ENCODE measurements at regions not wholly inside any gene's neighbourhood (a gene's known extent, or its start where the extent isn't known, plus 50 kb on each side); places are given as distances from the start of the nearest gene placed in this dataset.

DNA sequence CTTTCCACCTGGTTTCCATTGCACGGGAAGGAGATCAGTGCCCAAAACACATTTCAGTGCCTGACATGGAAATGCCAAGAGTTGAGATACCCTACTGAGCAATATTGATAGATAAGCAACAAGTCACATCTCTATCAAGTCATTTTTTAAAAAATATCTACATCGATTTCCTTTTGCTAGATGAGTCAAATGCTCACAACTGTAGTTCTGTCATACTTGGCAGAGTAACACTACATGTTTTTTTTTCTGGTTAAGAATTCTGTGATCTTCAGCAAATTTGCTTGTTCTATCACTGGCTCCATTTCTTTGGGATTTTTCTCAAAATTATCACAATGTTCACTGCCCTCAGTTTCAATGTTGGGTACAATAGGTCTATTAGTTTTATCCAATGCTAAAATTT is 145.4 kb downstream of the ZC3H11B start:
- no peak for DNase-seq

DNA sequence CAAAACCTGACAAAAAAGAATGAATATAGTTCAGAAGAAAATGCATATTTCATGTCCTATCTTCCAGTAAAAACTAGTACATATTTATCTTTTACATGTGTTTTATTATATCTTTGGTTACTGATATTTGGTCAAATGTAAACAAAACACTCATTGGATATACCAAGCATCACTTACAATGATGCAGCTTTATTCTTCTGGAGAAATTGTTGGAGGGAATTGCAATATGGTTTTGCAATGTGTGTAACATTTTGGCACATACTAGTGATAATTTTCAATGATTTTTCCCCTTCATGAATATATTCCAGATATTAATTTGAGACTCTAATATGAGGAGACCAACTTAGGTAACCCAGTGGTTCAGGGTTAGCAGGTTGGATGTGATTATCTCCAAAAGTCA is 146.1 kb downstream of the ZC3H11B start:
- DNase-seq: no peak

DNA sequence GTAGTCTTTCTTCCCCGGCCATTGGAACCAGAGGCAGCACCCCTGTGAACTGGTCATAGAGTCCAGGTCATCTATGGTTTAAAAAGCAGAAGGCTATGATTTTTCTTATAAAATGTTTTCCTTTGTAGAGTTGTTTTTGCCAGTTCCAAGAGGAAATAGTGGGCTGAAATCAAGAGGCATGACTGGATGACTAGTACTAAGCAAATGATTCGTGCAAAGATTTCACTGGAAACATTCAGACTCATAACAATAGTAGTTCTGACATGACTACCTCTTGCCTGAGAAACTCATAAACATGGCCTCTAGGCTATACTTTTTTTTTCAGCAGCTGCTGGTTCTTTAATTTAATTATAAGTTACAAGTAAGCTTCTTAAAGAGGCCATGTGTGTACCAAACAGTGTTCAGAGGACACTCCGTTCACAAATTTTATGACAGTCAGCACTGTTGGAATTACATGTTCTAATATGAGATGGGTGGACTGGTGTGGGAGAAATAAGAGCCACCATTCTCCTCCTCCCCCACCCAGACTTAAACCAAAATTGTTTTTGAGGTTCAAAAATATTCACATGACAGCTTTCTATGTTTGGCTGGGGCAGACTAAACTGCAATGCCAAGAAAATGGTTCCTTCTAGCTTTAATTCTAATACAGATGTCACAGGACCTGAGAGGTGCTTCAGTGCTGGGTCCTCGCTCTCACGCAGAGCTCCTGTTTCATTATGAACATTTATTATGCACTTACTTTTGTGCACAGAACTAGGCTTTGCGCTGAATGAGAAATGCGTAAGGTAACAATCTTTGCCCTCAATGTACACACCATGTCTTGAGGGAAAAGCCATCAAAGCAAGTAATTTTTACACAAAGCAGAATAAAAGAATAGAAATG is 147.5 kb downstream of the ZC3H11B start:
- no peak for DNase-seq

DNA sequence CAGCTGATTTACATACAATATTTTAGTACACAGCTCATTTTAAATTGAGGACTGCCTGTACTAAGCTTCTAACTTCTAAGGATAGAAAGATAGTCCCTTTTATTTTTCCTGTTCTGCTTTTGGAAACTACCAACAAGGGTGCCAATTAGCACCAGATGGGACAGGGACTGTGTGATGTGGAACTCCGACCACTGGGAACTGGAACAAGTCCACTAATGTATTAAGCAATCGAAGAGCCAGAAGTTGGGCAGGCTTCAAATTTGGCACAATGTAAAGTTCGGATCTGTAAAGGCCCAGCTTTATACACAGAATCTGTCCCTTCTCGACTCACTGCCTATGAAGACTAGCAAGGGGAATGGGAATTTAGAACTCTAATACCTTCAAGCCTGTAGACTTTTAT is 149.3 kb downstream of the ZC3H11B start:
- DNase-seq: no peak

DNA sequence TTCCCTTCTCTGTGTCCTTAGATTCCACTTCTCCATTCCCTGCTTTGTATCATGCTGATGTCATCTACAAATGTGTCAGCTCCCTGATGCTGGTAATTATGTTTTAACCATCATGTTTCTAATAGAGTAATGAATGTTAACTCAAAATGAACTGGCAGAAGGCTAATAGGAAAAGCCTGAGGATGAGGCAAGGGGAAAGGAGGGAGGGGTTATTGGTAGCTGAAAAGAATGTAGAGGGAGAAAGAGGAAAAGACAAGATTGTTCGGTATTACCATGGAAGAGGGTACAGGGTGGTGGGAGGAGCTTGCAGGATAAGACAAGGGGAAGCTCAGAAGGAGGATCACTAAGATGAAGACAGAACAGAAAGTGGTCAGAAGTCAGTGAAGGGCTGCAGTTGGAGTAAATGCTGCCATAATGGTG is 150.9 kb downstream of the ZC3H11B start:
- no peak for DNase-seq

DNA sequence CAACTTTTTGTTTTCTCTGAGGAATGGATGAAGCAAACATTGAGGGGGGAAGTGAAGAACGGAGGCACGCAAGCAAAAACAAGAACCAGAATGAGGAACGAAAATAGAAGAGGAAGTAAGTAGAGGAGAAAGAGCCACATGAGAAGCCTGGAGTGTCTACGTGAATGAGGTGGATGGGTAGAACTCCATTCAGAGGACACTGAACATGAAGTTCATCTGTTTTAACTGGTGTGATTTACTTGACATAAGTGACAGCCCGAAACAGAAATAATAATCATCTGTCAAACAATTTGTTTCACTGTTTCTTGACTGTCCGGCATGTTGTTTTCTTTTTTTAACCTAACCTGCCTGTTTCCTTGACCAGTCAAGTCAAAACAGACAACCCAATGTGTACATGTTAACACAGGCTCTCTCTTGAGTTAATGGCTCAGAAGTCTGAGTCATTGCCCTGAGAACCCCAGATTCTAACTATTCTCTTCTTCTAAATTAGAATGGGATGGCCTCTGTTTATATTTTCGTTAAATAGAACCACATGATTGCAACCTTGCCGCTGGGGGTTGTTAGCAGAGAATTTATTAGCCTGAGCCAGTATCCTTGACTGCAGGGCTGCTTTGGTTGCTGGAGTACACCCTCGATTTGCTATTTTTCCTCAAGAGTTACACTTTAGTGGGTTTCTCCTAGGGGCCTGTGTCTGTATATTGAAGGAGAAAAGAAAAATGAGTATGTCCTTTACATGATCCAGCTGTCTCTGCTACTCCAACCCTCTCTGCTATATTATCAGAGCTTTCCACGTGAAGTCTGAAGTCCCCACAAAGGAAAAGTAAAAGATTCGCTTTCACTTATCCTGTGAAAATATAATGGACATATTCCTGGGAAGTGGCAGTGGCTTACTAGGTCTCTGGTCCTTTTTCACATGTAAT is 151.7 kb downstream of the ZC3H11B start:
- DNase-seq: no peak

DNA sequence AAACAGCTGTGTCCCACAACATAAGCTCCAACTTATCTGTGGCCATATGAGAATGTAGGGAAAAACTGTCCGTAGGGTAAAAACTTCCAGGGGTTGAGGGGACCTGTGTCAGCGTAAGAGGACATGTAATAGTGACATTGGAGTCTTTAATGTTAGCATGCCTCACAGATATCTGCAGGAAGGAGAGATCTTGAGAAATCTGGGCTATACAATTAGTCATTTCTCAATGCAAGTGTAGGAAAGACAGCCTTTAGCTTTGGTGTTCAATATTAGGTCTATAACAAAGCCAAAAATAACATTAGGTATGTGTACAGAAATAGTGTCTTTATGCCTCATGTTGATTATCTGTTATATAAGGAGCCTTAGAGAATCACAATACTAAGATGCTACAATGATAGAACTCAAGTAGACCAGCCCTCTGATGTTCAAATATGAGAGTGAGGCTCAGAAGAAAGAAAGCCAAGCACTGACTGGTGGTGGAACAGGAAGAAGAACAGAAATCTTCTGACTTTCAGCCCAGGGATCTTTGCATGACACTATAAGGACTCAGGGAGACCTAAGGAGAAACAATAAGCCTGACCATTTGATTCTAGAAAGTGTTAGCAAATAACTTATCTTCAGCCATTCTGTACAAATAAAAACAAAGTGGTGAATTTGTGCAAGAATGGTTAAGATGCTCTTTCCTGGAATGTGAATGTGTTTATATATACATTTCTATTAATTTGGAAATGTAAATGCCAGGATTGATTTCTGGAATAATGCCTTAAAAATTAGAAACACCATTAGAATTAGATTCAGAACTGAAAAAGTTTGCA is 152.6 kb downstream of the ZC3H11B start:
- DNase-seq: no peak

DNA sequence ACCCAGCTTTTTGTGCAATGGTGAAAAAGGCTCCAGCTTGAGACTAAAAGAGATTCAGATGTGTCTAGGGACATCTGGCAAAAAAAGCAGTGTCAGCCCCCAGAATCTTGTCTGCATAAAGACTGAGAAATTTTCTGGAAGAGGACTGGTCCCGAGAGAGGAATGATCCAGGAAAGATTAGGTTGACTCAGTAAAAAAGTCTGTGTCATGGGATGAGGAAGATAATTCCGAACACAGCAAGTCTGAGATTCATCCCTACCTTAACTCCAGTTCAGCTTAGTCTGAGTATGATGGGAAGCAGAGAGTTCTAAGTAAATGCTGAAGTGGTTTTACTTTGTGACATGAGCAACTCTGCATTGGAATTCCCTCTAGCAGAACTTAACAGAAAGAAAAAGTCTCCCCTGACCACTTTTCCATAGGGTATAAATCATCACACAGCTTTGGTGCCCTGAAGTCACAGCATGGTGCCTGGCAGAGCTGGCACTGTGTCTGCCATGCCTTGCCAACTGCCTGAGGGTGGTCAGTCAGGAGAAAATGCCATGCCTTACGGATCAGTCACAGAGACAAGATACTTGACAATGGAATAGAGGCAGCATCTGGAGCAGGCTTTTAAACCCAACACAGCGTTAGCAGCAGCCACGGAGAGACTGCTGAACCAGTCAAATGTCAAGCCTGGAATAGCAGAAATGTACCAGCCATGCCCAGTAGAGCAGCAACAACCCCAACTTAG is 153.4 kb downstream of the ZC3H11B start:
- DNase-seq: peak; percentile 64

DNA sequence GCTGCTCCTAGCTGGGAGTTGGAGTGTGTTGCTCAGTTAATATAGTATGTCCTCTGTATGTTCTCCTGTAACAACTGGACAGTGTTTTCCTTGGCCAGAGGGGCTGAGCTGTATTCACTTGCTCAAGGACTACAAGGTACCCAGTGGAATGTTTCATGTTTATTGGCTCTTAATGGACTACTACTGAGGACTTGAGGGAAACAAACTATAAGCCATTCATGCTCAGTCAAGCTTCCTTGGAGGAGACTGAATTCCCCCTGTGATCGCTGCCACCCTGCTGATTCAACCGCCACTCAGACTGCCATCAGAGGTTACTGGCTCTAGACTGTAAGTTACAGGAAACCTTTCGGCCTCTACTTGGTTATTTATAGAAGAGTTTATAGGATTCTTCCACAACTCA is 166.6 kb downstream of the ZC3H11B start:
- no peak for DNase-seq

DNA sequence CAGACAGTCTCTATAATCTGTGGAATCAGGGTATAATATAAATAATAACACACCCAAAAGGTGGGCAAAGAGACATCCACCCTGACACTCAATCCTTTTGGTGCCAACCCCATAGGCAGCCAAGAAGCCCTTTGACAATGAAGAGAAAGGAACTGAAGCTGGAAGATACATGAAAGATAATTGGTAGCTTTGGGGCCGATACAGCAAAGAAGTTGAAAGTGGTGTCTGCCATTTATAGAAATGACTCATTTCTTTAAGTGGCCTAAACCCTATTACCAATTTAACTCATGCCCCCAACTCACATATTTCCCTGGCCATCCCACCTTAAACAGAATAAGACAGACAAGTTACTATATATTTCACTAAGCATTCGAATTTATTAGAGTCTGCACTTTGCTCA is 167.0 kb downstream of the ZC3H11B start:
- DNase-seq: no peak

DNA sequence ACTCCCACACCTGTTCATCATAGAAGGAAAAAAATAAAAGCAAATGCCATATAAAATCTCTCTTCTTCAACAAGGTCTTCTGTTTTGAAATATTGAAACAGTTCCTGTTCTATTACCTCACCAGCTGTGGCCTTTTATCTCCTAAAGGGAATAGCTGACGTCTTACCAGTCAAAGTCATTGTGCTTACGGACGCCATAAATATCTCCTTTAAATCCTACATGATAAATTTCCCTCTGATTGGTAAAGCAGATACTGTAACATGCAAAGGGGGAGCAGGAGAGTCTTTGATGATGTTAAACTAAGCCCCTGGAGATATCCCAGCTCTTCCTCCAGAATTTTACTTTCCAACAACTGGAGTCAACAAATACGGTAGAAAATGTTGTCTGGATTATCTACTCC is 168.4 kb downstream of the ZC3H11B start:
- DNase-seq: no peak

DNA sequence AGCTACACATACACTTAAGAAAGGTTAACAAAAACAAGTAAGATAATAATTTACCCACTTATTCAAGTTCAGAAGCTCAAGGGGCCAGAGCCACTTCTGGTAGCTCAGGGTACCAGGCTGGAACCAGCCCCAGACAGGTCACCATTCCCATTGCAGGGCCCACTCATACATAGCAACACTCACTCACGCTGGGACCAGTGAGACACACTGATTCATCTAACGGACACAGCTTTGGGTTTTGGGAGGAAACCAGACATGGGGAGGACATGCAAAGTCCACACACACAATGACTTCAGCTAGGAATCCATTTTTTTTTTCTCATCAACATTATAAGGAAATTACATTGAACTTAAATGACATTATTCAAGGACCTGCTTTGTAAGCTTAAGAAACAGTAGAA is 169.1 kb downstream of the ZC3H11B start:
- no peak for DNase-seq

DNA sequence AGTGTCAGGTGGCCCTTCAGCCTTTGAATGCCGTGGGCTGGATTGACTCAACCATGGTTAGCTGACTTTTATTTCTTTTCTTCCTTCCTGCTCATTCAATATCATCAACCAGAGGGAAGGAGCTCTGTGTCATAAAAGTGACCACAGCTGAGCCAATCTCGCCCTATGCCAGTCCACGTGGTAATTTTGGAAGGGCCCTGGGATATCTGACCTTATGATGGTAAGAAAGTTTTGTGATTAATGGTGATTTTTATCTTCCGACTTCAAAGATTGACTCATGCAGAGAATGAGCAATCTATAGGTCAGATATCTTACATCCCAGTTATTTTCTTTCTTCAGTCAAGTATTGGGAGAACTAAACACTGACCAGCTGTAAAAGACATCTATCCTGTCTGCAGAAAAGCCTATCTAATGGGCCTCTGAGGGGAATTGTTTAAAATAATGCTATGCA is 170.3 kb downstream of the ZC3H11B start:
- peak; percentile 50 for DNase-seq

DNA sequence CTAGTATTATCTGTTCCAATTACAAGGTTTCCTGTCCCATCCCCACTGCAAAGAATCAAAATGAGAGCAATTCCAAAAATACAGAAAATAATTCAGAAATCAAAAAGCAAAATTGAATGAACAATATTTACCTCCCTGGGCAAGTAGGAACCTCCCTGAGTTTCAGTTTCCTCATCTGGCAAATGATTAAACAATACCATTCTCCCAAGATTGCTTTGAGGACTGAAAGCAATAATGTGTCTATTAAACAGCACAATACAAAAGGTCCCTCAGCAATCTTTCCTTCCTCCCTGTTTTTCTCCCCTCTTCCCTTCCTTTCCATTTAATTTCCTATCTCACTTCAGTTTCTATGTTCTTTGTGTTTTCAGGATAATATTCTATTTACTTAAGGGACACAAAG is 171.0 kb downstream of the ZC3H11B start:
- no peak for DNase-seq

DNA sequence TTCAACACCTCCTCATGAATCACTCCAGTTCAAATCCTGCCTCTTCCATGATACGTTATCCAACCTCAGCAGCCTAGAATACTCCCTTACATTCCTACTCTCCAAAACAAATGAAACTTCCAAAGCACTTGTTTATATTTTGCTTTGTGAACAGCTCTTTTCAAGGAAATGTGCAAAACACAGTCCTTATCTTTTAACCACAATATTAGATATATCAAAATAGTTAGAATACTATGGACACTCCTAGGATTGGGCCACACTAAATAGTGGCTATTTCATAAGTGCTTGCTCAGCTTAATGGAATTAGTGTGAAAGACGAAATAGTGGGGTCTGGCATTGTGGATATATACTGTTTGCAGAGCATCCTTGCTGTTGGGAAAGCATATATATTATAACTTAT is 173.5 kb downstream of the ZC3H11B start:
- DNase-seq: no peak

DNA sequence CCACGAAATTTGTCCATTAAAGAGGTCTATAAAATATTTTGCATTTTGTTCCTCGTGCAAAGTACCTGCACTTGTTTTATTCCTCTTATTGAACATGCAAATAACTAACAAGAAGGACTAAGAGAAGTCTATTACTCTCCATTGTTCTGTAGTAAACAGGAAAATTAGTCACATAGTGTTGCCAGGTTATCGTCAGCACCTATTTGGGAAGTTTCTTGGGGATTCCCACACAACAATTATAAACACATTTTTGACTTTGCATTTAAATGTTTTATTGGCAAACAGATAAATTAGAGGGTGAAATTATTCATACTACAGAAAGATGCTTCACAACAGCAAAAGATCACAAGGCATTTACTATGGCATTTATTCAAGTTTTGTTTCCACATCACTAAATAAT is 174.5 kb downstream of the ZC3H11B start:
- DNase-seq: no peak

DNA sequence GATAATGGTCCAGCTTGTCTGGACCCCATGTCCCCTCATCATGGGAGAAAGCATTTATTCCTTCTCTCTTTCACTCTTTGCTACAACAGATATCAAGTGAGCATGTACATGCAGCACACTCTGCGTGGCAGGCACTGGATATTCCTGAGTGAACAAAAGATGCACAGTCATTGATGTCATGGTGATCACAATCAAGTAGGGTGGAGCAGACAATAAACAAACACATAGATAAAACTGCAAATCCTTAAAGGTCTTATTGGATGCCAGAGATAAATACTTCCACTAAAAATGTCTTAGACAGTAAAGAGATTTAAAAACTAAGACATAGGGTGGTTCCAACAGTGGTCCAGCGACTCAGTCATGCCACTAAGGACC is 178.0 kb downstream of the ZC3H11B start:
- no peak for DNase-seq

DNA sequence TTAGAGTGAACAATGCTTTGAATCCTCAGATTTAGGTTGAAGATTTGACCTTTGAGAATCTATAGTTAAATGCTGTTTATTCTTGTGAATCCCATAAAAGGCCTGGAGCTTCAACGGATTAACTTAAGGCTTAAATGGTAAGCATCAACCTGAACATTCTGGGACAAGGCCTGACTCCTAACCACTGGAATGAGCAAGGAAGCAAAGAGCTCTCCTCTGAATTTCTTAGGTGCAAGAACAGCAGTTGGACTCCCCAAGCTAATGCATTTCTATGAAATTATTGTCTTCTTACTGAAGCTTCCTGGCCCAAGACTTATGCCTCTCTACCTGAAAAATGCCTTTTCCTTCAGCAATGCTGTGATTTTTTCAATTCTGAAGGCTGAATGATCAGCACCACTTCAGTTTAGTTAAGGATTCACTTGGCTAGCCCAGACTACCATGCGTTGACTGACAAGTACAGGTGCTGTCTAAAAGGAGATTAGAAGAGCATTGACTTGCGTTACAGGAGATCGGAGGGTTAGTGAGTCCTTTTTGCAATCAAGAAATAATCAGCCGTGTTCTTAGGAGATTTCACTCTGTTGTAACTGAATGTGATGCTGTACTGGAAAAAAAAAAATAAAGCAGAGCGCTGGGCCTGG is 178.5 kb downstream of the ZC3H11B start:
- DNase-seq: no peak

DNA sequence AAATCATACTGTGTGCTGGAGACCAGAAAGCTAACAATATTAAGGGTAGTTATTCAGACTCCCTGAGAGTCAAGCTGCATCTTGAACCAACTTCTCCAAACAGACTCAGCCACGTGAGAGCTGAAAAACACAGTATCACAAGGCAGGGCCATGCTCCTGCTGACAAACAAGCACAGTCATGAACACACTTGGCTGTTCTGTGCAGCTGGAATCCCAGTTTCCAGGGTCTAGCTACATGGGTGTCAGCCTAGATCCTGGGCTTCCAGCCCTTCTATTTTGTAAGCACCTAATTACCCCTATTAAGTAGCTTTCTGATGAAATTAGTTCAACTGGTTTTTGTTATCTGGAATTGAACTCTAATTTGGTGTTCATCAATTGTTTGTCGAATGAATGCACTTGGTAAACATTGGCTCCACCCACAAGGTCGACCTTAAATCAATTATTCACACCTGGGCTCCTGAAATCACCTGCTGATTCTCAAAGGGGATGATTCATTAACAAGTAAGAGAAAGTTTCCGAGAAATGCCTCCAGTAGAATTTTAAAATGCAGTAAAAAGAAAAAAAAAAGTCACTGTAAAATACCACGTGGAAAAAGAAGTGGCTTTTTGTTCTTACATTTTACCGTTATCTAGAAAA is 179.3 kb downstream of the ZC3H11B start:
- DNase-seq: no peak

DNA sequence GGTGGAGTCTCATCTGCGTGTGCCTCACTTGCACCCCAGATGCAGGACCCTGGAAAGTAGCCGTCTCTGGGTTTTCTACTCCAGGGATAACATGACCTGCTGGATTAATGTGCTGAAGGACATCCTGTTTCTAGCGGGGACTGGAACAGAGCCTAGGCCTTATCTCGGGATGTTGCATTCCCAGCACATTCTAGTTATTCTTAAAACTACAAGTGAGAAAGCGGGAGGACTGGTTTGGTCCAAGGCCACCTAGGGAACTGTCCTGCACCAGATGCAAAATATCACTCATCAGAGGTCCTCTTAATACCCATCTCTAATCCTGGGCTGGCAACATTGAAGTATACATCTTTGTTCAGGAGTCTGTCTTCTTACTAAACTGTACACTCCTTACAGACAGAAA is 179.9 kb downstream of the ZC3H11B start:
- DNase-seq: no peak

DNA sequence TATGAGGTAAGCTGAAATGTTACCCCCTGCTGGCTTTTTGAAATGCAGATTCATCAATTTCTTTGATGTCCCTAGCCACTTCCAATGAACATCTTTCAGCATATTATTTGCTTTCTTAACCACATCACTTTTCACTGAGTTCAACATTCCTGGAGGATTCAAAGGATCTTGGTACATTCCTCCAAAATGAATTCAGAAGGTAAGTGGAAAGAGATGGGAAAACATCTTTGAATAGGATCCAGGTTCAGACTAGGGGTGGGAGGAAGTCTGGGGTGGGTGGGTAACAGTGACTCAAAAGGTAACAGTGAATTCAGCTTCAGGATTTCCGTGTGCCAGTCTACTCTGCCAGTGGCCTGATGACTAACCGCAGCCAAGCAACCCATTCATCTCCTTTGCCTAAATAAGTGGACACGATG is 180.7 kb downstream of the ZC3H11B start:
- no peak for DNase-seq

Data from T1000 (cell line).